CD14-positive monocyte (primary cell): ENCODE measurements at regions not wholly inside any gene's neighbourhood (a gene's known extent, or its start where the extent isn't known, plus 50 kb on each side); places are given as distances from the start of the nearest gene placed in this dataset.

ENCODE experiments used
- DNase-seq, 3 donors: peaks; one replicate each; pipeline ENCODE4 v3.0.0-alpha.2; 2011 to 2022
- H2AFZ ChIP-seq: 2 replicates; pipeline ENCODE4 v1.6.0; 2012; ENCODE audit warnings: mild to moderate bottlenecking, low read depth, low read length, inconsistent platforms; ENCODE audit not compliant: insufficient read depth, poor library complexity, severe bottlenecking
- H3K27ac ChIP-seq, 2 donors: 1 replicate in 1 of 2; 2 replicates in 1 of 2; pipeline ENCODE4 v1.5.1; 2012 to 2013; ENCODE audit warnings: low read length in 2 of 2, control low read depth in 1 of 2, inconsistent platforms in 1 of 2, low read depth in 1 of 2, mild to moderate bottlenecking in 1 of 2
- H3K27me3 ChIP-seq, 2 donors: one replicate each; pipeline versions ENCODE4 v1.6.0 to v1.6.1; 2011 to 2013; ENCODE audit warnings: low read length in 2 of 2; ENCODE audit not compliant: control insufficient read depth in 2 of 2, insufficient read depth in 2 of 2
- H3K36me3 ChIP-seq, 2 donors: replicated peaks in 1 of 2; 1 replicate in 1 of 2; 2 replicates in 1 of 2; pipeline versions ENCODE4 v1.5.1 to v1.6.1; 2012 to 2013; ENCODE audit warnings: low read length in 2 of 2, control low read depth in 1 of 2, inconsistent platforms in 1 of 2, mild to moderate bottlenecking in 1 of 2; ENCODE audit not compliant: insufficient read depth in 2 of 2, control insufficient read depth in 1 of 2
- H3K4me1 ChIP-seq, 2 donors: 1 replicate in 1 of 2; 2 replicates in 1 of 2; pipeline versions ENCODE4 v1.5.1 to v1.6.1; 2012 to 2013; ENCODE audit warnings: low read length in 2 of 2, control low read depth in 1 of 2, inconsistent platforms in 1 of 2, mild to moderate bottlenecking in 1 of 2, moderate library complexity in 1 of 2; ENCODE audit not compliant: insufficient read depth in 2 of 2, control insufficient read depth in 1 of 2
- H3K4me2 ChIP-seq: replicated peaks from 2 replicates; pipeline ENCODE3; 2012; ENCODE audit warnings: low read length, moderate library complexity, mild to moderate bottlenecking; ENCODE audit not compliant: poor library complexity, severe bottlenecking; ENCODE audit errors: extremely low read depth
- H3K4me3 ChIP-seq, 3 experiments: fragments of 200-600 bp in 1 of 3; sonication (generic) in 1 of 3; replicated peaks in 1 of 3; 1 replicate in 2 of 3; 2 replicates in 1 of 3; pipeline ENCODE4 v1.5.1; 2011 to 2013; ENCODE audit warnings: low read length in 3 of 3, mild to moderate bottlenecking in 3 of 3, control low read depth in 2 of 3, low read depth in 2 of 3, inconsistent platforms in 1 of 3, moderate library complexity in 1 of 3
- H3K79me2 ChIP-seq: 2 replicates; pipeline ENCODE4 v1.6.0; 2012; ENCODE audit warnings: mild to moderate bottlenecking, control low read depth, inconsistent platforms, low read length, moderate library complexity; ENCODE audit not compliant: insufficient read depth
- H3K9ac ChIP-seq: 2 replicates; pipeline ENCODE4 v1.6.0; 2017; ENCODE audit warnings: low read length, mild to moderate bottlenecking; ENCODE audit not compliant: insufficient read depth, poor library complexity, severe bottlenecking
- H3K9me3 ChIP-seq, 2 donors: replicated peaks in 1 of 2; 1 replicate in 1 of 2; 2 replicates in 1 of 2; pipeline versions ENCODE4 v1.5.1 to v1.6.1; 2012 to 2013; ENCODE audit warnings: low read length in 2 of 2, control low read depth in 1 of 2; ENCODE audit not compliant: control insufficient read depth in 1 of 2, insufficient read depth in 1 of 2
- H4K20me1 ChIP-seq: 2 replicates; pipeline ENCODE4 v1.6.0; 2012; ENCODE audit warnings: mild to moderate bottlenecking, low read length, control low read depth, moderate library complexity; ENCODE audit not compliant: insufficient read depth
- H3K27ac Mint-ChIP-seq, 7 donors: one replicate each; pipeline ENCODE4 v1.8.0; 2020; ENCODE audit warnings: mild to moderate bottlenecking in 7 of 7, mixed read lengths in 7 of 7, moderate library complexity in 6 of 7, inconsistent platforms in 2 of 7
- H3K27me3 Mint-ChIP-seq, 3 donors: one replicate each; pipeline ENCODE4 v1.8.0; 2021 to 2022; ENCODE audit warnings: low read depth in 3 of 3, mild to moderate bottlenecking in 3 of 3, mixed read lengths in 3 of 3, moderate library complexity in 3 of 3, inconsistent platforms in 1 of 3
- H3K36me3 Mint-ChIP-seq, 2 donors: one replicate each; pipeline ENCODE4 v1.8.0; 2020; ENCODE audit warnings: mixed read lengths in 2 of 2, inconsistent platforms in 1 of 2, mild to moderate bottlenecking in 1 of 2
- H3K4me1 Mint-ChIP-seq: one replicate; pipeline ENCODE4 v1.8.0; 2020; ENCODE audit warnings: mild to moderate bottlenecking, mixed read lengths
- H3K4me3 Mint-ChIP-seq, 2 donors: one replicate each; pipeline ENCODE4 v1.8.0; 2020; ENCODE audit warnings: mild to moderate bottlenecking in 2 of 2, mixed read lengths in 2 of 2, moderate library complexity in 1 of 2
- H3K9me3 Mint-ChIP-seq, 7 donors: one replicate each; pipeline ENCODE4 v1.8.0; 2020 to 2022; ENCODE audit warnings: mixed read lengths in 7 of 7, mild to moderate bottlenecking in 6 of 7, moderate library complexity in 6 of 7, inconsistent platforms in 2 of 7
- WGBS: methylation state at CpG from one replicate; pipeline ENCODE4 v1.1.5; 2013; ENCODE audit warnings: missing lambda C conversion rate; ENCODE audit not compliant: insufficient coverage; 5-methylcytosine and 5-hydroxymethylcytosine counted together
- intact Hi-C, 2 donors: fragments of 100-400 bp; cut with micrococcal nuclease; formaldehyde crosslinking; loops; one replicate each; pipeline versions ENCODE4 v1.15.0 to v1.15.1; 2023
- TF ChIP-seq, protein P1 (sequence below): fragments of 200-600 bp; IDR thresholded peaks from one replicate; pipeline ENCODE4 v1.8.0; 2022; ENCODE audit warnings: antibody characterized with exemption, mild to moderate bottlenecking

DNA sequence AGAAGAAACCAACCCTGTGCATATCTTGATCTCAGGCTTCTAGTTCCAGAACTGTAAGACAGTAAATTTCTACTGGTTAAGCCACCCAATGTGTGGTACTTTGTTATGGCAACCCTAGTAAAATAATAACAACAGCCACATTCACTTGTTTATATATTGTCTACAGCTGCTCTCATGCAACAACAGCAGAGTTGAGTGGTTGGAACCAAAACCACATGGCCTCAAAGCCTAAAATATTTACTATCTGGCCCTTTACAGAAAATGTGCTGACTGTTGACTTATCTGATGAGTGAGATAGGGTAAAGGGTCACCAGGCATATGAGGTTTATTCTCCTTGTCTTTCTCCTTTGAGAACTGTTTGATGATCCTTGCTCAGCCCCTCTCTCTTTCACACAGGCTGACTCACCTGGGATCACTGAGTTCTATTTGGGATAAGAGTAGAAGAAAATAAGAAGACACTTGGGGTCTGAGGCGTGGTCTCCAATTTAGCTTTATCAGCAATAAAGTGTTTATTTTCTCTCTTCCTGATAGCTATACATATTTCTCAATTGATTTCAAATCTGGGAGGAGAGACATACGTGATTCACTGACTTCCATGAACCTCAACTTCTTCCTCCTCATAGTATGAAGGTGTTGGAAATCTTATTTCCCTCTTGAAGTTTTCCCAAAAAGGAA, 227.5 kb upstream of the STARD13 start:
- peaks cover 3 to 12% (median 4%) of the 10 kb centered on the region in 7 donors for H3K9me3 Mint-ChIP-seq
- no CpG with 5 or more reads among the region's 2 CpGs for WGBS

DNA sequence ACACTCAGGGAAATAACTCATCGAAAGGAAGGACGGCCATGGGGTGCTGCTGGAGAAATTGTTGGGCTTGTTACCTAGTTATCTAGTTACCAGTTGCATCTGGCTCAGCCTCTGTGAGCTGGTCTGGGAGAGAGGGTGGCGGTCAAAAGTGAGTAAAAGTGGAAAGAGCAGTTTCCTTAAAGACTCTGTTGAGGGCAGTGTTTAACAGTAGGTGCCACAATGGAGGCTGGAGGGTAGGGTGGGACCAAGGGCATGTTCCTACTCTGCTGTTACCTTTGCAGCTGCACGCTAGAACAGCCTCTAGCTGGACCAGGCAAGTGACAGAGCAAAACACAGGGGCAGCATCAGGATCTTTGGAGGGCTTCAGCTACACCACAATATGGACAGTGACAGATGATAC, 228.8 kb upstream of the STARD13 start:
- Histone ChIP-seq H3K4me1 (peaks cover 6 to 15% of the 10 kb centered on the region in 2 donors), H3K36me3 (no peaks in the 10 kb centered on the region), H3K9me3 (peaks cover under 1 to 1% of the 10 kb centered on the region in 2 donors), H3K79me2 (no peaks in the 10 kb centered on the region), H2AFZ (no peak overlapping the region), H4K20me1 (no peaks in the 10 kb centered on the region), H3K27ac (no peak overlapping the region), H3K4me3 (no peak overlapping the region), H3K4me2 (no peak overlapping the region), H3K27me3 (no peaks in the 10 kb centered on the region), H3K9ac (no peak overlapping the region)
- Mint-ChIP-seq H3K9me3 (peaks cover 0 to 10% (median 3%) of the 10 kb centered on the region in 7 donors), H3K27ac (no peak overlapping the region), H3K36me3 (peaks cover 0 to 1% of the 10 kb centered on the region in 2 donors), H3K4me1 (peaks cover 19% of the 10 kb centered on the region), H3K4me3 (no peak overlapping the region), H3K27me3 (peaks cover 0 to 2% (median 1%) of the 10 kb centered on the region in 3 donors)
- WGBS = 90% methylated on average over 3 of the region's 4 CpGs
- intact Hi-C loops = no loop called here
- TF ChIP-seq, protein P1, sequence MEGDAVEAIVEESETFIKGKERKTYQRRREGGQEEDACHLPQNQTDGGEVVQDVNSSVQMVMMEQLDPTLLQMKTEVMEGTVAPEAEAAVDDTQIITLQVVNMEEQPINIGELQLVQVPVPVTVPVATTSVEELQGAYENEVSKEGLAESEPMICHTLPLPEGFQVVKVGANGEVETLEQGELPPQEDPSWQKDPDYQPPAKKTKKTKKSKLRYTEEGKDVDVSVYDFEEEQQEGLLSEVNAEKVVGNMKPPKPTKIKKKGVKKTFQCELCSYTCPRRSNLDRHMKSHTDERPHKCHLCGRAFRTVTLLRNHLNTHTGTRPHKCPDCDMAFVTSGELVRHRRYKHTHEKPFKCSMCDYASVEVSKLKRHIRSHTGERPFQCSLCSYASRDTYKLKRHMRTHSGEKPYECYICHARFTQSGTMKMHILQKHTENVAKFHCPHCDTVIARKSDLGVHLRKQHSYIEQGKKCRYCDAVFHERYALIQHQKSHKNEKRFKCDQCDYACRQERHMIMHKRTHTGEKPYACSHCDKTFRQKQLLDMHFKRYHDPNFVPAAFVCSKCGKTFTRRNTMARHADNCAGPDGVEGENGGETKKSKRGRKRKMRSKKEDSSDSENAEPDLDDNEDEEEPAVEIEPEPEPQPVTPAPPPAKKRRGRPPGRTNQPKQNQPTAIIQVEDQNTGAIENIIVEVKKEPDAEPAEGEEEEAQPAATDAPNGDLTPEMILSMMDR = no peak
- no peak for DNase-seq

More for the DNA sequence above, 227.5 kb upstream of the STARD13 start:
- Mint-ChIP-seq H3K4me3 (no peak overlapping the region), H3K36me3 (peaks cover 0 to 3% of the 10 kb centered on the region in 2 donors), H3K4me1 (peaks cover 17% of the 10 kb centered on the region), H3K27ac (no peak overlapping the region), H3K27me3 (peaks cover 0 to 1% (median 0%) of the 10 kb centered on the region in 3 donors)
- H3K4me2 ChIP-seq = no peak overlapping the region
- no peak for DNase-seq
- H3K9me3 ChIP-seq = peaks cover 4 to 5% of the 10 kb centered on the region in 2 donors
- TF ChIP-seq, protein P1 = no peak
- H3K27me3 ChIP-seq = no peaks in the 10 kb centered on the region
- H3K79me2 ChIP-seq = no peaks in the 10 kb centered on the region
- H3K27ac ChIP-seq = no peak overlapping the region
- H3K9ac ChIP-seq = no peak overlapping the region
- no peak overlapping the region for H3K4me3 ChIP-seq
- H4K20me1 ChIP-seq = no peaks in the 10 kb centered on the region
- H2AFZ ChIP-seq = no peak overlapping the region
- H3K36me3 ChIP-seq = no peaks in the 10 kb centered on the region
- intact Hi-C loops = no loop called here
- H3K4me1 ChIP-seq = peaks cover 7 to 15% of the 10 kb centered on the region in 2 donors
